ENCODE measurements at regions not wholly inside any gene's neighbourhood (a gene's known extent, or its start where the extent isn't known, plus 50 kb on each side); places are given as distances from the start of the nearest gene placed in this dataset.
"Not testable (repeated sequence)": the region's sequence is repeated elsewhere in the genome, so short reads cannot be mapped to it uniquely, and the experiment has no call there.

- TF ChIP-seq CTCF (conservative IDR thresholded peaks at IDR 0.05), result no peak
- no peak overlapping the region for H3K27ac ChIP-seq
Measured at GRCh38 chr4:122083351-122083750, 68.8 kb upstream of the BLTP1 start.

- H3K27ac ChIP-seq, result no peak overlapping the region
- TF ChIP-seq CTCF (conservative IDR thresholded peaks at IDR 0.05), result no peak
Measured at GRCh38 chr4:122082661-122083060, 69.5 kb upstream of the BLTP1 start.

DNA sequence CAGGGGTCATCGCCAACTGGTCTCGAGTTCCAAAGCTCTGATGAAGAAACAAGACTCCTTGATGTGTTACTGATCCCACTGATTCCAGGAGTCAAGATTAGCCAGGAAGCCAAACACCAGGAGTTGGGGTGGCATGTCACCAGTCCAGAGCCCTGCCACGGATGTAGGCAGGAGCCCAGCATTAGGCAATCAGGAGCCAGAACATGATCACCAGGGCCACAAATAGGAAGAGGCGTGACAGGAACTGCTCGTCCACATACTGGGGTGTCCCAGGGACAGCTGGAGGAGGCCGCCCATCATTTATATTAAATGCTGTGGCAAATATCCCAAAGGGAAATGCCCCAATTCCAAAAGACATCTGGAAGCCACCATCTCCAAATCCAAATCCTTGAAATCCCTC lies 74.5 kb upstream of the BLTP1 start:
- not testable (repeated sequence) for H3K27ac ChIP-seq

GRCh38 chr4:122076835-122077234 lies 75.3 kb upstream of the BLTP1 start:
- not testable (repeated sequence) for H3K27ac ChIP-seq

GRCh38 chr4:122073615-122074014 lies 78.5 kb upstream of the BLTP1 start:
- no peak for TF ChIP-seq CTCF (conservative IDR thresholded peaks at IDR 0.05)
- no peak overlapping the region for H3K27ac ChIP-seq

GRCh38 chr4:122065915-122066314 lies 86.2 kb upstream of the BLTP1 start:
- TF ChIP-seq CTCF (conservative IDR thresholded peaks at IDR 0.05), result no peak

GRCh38 chr4:122065149-122065548 lies 87.0 kb upstream of the BLTP1 start:
- H3K27ac ChIP-seq, result no peak overlapping the region
- TF ChIP-seq CTCF (conservative IDR thresholded peaks at IDR 0.05), result no peak

More at GRCh38 chr4:122065915-122066314, 86.2 kb upstream of the BLTP1 start:
- H3K27ac ChIP-seq, result no peak overlapping the region

DNA sequence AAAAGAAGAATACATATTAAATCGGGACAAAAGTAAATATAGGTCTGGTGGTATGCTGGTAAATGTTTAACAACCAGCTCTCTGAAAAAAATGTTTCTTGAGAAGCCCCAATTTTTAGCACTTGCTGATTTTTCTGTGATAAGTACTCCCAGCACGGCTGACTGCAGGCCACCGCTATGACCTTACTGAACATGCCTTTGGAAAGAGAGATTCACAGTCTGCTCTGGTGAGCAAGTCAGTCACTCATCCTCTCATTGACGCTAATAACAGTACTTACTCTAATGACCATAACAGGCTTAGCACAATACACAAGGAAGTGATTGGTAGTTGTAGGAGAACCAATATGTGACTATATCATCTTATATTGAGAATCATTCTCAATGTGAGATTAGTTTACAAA lies 98.9 kb upstream of the BLTP1 start:
- TF ChIP-seq CTCF (conservative IDR thresholded peaks at IDR 0.05), result no peak
- no peak overlapping the region for H3K27ac ChIP-seq

DNA sequence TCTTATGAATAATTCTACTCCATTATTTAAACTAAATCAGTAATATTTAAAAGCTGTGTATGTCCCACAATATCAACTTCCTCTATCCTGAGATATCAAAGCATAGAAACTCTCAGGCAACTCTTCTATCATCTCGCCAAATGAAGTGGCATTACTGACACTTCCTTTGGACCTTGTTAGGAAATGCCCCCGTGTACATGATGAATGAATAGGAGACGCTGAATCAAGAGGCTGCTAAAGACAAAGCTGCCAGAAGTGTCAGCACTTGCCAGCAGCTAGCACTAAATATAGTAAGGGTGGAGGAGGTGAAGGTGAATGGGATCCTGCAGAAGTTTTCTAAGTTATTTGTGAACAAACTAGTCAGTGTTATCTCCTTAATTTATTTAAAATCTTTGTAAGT lies 99.5 kb upstream of the BLTP1 start:
- H3K27ac ChIP-seq, result no peak overlapping the region
- TF ChIP-seq CTCF (conservative IDR thresholded peaks at IDR 0.05), result no peak

Data from VCaP (cell line).